Panc1 (cell line): ENCODE measurements at regions not wholly inside any gene's neighbourhood (a gene's known extent, or its start where the extent isn't known, plus 50 kb on each side); places are given as distances from the start of the nearest gene placed in this dataset.

Experiments used
- ATAC-seq: fragments of 200-7000 bp; cut with Tn5 transposase; 2 replicates; pipeline ENCODE4 v1.9.1; 2020; ENCODE audit warnings: mild to moderate bottlenecking, moderate library complexity
- BruUV-seq: library from RNA; stranded (reverse); fragments of 400-500 nt; replicated peaks from 2 replicates; lab custom pipeline; 2021; lab: Mats Ljungman, UMichigan
- CTCF ChIA-PET: fragments of 300-600 bp; sonication (Branson Sonifier 250); formaldehyde crosslinking; loops from one replicate; lab custom pipeline; 2022; ENCODE audit warnings: antibody characterized with exemption; lab: Charles Lee
- POLR2A ChIA-PET: fragments of 300-600 bp; sonication (Branson Sonifier 250); formaldehyde crosslinking; loops from one replicate; lab custom pipeline; 2022; ENCODE audit warnings: antibody characterized with exemption; lab: Charles Lee
- DNase-seq: peaks from one replicate; pipeline ENCODE4 v3.0.0-alpha.2; 2010; ENCODE audit warnings: low read depth, low spot score
- H3K27ac ChIP-seq: 2 replicates; pipeline ENCODE4 v1.5.1; 2011; ENCODE audit warnings: mild to moderate bottlenecking, low read length, inconsistent platforms
- H3K27me3 ChIP-seq: fragments of 200-500 bp; sonication (Bioruptor generic); 2 replicates; pipeline ENCODE4 v1.6.0; 2014; ENCODE audit warnings: low read length, inconsistent platforms; ENCODE audit not compliant: control insufficient read depth, insufficient read depth
- H3K36me3 ChIP-seq: fragments of 200-500 bp; sonication (Bioruptor generic); 2 replicates; pipeline ENCODE4 v1.5.1; 2014; ENCODE audit warnings: inconsistent platforms, mild to moderate bottlenecking, low read length, moderate library complexity; ENCODE audit not compliant: control insufficient read depth, insufficient read depth
- H3K4me1 ChIP-seq: 2 replicates; pipeline ENCODE4 v1.5.1; 2011; ENCODE audit warnings: inconsistent platforms, mild to moderate bottlenecking, low read length, moderate library complexity; ENCODE audit not compliant: control insufficient read depth, insufficient read depth
- H3K4me3 ChIP-seq, 2 experiments: 2 replicates each; pipeline ENCODE4 v1.5.1; 2011 to 2012; ENCODE audit warnings: low read depth in 2 of 2, low read length in 2 of 2, mild to moderate bottlenecking in 2 of 2, inconsistent platforms in 1 of 2, moderate library complexity in 1 of 2
- H3K9me3 ChIP-seq: fragments of 200-500 bp; sonication (Bioruptor generic); 2 replicates; pipeline ENCODE4 v1.5.1; 2014; ENCODE audit warnings: low read depth, mild to moderate bottlenecking, inconsistent platforms, low read length, moderate library complexity; ENCODE audit not compliant: control insufficient read depth, insufficient read depth
- POLR2AphosphoS5 ChIP-seq: IDR thresholded peaks from 2 replicates; pipeline ENCODE4 v1.6.1; 2012; ENCODE audit warnings: mild to moderate bottlenecking, low read depth, low read length, moderate library complexity
- SIN3A ChIP-seq: IDR thresholded peaks from 2 replicates; pipeline ENCODE4 v1.6.1; 2012; ENCODE audit warnings: low read depth, mild to moderate bottlenecking, low read length, moderate library complexity, borderline replicate concordance; ENCODE audit not compliant: insufficient read depth
- TCF7L2 ChIP-seq: IDR thresholded peaks from 2 replicates; pipeline ENCODE4 v1.6.1; 2011; ENCODE audit warnings: mild to moderate bottlenecking, low read depth, low read length, inconsistent platforms
- in situ Hi-C: cut with HindIII; loops from 2 replicates; pipeline ENCODE4 v1.10.0; 2016; ENCODE audit warnings: low sequenced_read_pairs, low pct_unique_long_range_greater_than_20kb
- intact Hi-C: fragments of 100-400 bp; cut with micrococcal nuclease; formaldehyde crosslinking; loops from one replicate; pipeline ENCODE4 v1.10.0; 2022; ENCODE audit not compliant: unreplicated experiment
- TF ChIP-seq, protein P1 (sequence below), 2 experiments: IDR thresholded peaks; 2 replicates each; pipeline ENCODE4 v1.6.1; 2011 to 2012; ENCODE audit warnings: low read depth in 2 of 2, control low read depth in 1 of 2, low read length in 1 of 2, mild to moderate bottlenecking in 1 of 2, moderate library complexity in 1 of 2; ENCODE audit not compliant: insufficient read depth in 1 of 2
- TF ChIP-seq, protein P2 (sequence below): fragments of 450-650 bp; IDR thresholded peaks from 2 replicates; pipeline ENCODE4 v1.5.1; 2017; ENCODE audit warnings: mild to moderate bottlenecking

- TF ChIP-seq, protein P1, sequence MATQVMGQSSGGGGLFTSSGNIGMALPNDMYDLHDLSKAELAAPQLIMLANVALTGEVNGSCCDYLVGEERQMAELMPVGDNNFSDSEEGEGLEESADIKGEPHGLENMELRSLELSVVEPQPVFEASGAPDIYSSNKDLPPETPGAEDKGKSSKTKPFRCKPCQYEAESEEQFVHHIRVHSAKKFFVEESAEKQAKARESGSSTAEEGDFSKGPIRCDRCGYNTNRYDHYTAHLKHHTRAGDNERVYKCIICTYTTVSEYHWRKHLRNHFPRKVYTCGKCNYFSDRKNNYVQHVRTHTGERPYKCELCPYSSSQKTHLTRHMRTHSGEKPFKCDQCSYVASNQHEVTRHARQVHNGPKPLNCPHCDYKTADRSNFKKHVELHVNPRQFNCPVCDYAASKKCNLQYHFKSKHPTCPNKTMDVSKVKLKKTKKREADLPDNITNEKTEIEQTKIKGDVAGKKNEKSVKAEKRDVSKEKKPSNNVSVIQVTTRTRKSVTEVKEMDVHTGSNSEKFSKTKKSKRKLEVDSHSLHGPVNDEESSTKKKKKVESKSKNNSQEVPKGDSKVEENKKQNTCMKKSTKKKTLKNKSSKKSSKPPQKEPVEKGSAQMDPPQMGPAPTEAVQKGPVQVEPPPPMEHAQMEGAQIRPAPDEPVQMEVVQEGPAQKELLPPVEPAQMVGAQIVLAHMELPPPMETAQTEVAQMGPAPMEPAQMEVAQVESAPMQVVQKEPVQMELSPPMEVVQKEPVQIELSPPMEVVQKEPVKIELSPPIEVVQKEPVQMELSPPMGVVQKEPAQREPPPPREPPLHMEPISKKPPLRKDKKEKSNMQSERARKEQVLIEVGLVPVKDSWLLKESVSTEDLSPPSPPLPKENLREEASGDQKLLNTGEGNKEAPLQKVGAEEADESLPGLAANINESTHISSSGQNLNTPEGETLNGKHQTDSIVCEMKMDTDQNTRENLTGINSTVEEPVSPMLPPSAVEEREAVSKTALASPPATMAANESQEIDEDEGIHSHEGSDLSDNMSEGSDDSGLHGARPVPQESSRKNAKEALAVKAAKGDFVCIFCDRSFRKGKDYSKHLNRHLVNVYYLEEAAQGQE (IDR thresholded peaks at IDR 0.05; ENCODE audit: insufficient read depth in 1 of 2, low read depth in 2 of 2, low read length in 1 of 2): no peak
- no peak for TF ChIP-seq POLR2AphosphoS5
- TF ChIP-seq, protein P2, sequence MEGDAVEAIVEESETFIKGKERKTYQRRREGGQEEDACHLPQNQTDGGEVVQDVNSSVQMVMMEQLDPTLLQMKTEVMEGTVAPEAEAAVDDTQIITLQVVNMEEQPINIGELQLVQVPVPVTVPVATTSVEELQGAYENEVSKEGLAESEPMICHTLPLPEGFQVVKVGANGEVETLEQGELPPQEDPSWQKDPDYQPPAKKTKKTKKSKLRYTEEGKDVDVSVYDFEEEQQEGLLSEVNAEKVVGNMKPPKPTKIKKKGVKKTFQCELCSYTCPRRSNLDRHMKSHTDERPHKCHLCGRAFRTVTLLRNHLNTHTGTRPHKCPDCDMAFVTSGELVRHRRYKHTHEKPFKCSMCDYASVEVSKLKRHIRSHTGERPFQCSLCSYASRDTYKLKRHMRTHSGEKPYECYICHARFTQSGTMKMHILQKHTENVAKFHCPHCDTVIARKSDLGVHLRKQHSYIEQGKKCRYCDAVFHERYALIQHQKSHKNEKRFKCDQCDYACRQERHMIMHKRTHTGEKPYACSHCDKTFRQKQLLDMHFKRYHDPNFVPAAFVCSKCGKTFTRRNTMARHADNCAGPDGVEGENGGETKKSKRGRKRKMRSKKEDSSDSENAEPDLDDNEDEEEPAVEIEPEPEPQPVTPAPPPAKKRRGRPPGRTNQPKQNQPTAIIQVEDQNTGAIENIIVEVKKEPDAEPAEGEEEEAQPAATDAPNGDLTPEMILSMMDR: no peak
- no peak for TF ChIP-seq TCF7L2
- POLR2A ChIA-PET: no interaction called here
- H3K36me3 ChIP-seq: no peaks in the 10 kb centered on the region
- in situ Hi-C loops (no loop called here), intact Hi-C loops (no loop called here)
- H3K4me1 ChIP-seq: no peaks in the 10 kb centered on the region
- ATAC-seq: no peak
- DNase-seq: no peak
- H3K9me3 ChIP-seq: no peaks in the 10 kb centered on the region
- BruUV-seq: no TSS peak
- H3K27ac ChIP-seq: no peak overlapping the region
- H3K27me3 ChIP-seq: no peaks in the 10 kb centered on the region
- CTCF ChIA-PET: no interaction called here
- no peak overlapping the region for H3K4me3 ChIP-seq
These were observed 691.5 kb downstream of the KCTD8 start for GRCh38 chr4:43757147-43757546.

DNA sequence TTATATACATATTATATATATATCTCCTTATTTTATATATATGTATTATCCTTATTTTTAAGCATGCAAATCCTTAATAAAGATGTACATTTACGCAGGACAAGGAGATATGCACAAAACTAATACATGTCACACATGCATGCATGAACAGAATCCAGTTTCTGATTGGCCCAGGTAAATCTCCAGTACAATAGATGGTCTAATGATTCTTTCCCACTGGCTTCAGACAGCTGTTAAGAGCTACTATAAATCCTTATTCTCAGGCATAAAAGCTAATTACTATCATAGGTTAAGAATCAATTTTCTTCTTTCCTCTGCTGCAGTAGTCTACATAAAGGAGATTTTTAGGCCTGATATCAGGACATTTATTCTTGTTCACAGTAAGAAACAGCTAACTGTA, 689.8 kb downstream of the KCTD8 start:
- intact Hi-C loops (no loop called here), in situ Hi-C loops (no loop called here)
- Histone ChIP-seq H3K4me3 (no peak overlapping the region), H3K4me1 (no peaks in the 10 kb centered on the region), H3K27ac (no peak overlapping the region), H3K9me3 (no peaks in the 10 kb centered on the region), H3K27me3 (no peaks in the 10 kb centered on the region), H3K36me3 (no peaks in the 10 kb centered on the region)
- ATAC-seq: no peak
- ChIA-PET CTCF (no interaction called here), POLR2A (no interaction called here)
- no TSS peak for BruUV-seq
- no peak for DNase-seq
- no peak for TF ChIP-seq POLR2AphosphoS5
- no peak for TF ChIP-seq SIN3A
- TF ChIP-seq, protein P2: no peak
- TF ChIP-seq, protein P1 (IDR thresholded peaks at IDR 0.05; ENCODE audit: insufficient read depth in 1 of 2, low read depth in 2 of 2, low read length in 1 of 2): no peak
- no peak for TF ChIP-seq TCF7L2
